Kidney glomerular epithelial cell (primary cell): ENCODE measurements at regions not wholly inside any gene's neighbourhood (a gene's known extent, or its start where the extent isn't known, plus 50 kb on each side); places are given as distances from the start of the nearest gene placed in this dataset.
A peak's percentile ranks its signal among the peaks of the same experiment; 100 is the strongest.

Source experiments
- DNase-seq: peaks from one replicate; lab custom pipeline; 2025; lab: John Stamatoyannopoulos, UW

DNA sequence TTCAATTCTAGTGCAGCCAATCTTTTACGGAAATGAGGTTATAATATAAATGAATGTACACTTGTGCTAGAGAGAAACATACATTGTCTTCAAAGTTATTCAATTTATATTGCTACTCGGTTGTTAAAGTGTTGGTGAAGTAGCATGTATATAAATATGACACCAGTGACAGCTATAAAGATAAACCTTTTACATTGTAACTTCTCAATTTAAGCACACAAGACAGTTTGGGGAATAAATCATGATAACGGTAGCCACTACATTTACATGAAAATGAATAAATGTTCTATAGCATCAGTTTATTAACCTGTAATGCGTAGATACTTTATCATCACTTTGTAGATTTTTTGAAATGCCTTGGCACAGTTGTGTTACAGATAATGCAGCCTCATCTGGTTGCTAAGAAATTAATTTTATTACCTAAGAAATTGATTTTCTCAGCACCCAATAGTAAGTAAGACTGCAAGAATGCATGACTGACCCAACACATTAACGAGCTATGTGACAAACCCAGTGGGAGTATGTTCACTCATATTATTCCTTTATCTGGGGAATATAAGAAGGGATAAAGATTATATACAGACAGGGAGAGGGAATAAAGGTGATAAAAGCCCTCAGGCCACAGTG is 283.9 kb upstream of the NPVF start:
- DNase-seq, result no peak

DNA sequence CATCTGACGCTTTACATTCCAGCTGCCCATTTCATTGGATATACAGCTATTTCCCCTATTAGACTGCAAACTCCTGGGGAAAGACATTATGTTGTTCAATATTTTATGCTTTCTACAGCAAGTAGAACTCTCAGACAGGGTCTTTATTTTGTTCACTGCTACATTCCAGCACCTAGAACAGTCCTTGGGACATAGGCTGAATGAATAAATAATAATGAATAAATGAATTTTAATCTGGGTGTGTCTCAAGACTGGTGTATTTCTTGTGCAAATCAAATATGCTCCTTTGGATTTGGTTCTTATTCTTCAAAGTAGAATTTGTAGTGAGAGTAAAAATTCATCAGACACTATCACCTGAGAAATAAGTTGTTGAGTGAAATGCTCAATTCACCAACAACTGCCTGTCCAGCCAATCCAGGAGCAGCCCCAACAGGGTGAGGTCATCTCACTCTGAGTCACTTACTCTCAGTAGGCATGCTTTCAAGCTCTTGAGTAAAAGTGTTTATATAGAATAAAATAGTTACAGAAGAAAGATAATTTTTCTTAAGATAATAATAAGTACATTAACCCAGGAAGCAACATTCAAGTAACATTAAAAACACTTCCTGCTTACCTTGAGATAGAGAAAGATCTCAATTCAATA is 287.5 kb upstream of the NPVF start:
- DNase-seq, result peak; percentile 34

DNA sequence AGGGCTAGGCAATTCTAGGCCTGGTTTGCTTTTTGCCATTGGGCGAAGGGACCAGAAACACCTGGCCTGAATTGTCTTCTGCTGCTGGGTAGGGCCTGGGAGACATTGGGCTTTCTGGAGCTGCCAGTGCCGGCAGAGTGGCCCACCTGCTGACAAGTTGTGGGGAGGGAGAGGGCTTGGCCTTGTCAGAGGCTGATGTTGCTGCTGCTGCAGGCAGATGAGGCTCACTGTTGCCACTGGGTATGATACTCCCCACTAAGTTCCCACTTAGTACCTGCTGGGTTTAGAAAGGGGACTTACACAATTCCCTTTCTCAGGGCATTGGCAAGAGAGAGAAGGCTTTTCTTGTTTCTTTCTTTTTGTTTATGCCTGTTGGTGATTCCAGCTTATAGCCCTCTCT is 289.6 kb upstream of the NPVF start:
- no peak for DNase-seq

DNA sequence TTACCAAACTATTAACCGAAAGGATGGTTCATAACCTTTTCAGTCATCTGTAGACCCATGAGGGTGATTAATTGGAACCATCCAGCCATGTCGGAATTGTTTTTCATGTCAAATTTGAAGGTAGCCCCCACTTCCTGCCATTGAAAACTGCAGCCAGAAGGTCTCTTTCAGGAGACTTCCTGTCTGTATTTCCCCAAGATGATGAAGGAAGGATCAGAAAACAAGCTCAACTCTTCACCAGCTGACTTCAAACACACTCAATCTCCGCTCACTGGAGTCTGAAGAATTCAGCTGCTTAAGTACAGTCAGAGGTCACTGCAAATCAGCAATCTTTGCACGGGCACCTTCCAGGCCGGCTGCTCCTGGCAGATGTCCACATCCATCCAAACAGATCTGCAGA is 291.7 kb upstream of the NPVF start:
- peak; percentile 60 for DNase-seq

- no peak for DNase-seq
These were observed 292.2 kb upstream of the NPVF start for GRCh38 chr7:25520516-25520915.

DNA sequence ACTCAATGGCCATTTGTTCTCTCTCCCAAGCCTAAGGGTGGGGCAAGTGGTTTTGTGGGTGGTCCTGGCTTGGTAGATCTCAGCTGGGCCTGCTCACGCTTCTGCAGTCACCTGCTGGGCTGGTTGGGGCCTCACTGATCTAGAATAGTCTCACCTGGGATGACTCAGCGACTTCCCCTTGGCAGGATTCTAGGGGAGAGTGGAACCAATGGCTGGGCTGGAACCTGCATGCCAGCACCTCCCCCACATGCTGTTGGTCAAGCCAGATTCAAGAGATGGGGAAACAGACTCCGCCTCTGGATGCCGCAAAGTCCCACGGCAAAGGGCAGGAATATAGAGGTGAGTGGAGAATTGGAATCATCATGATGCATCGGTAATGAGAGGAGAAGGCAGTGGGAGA is 292.9 kb upstream of the NPVF start:
- DNase-seq, result no peak

DNA sequence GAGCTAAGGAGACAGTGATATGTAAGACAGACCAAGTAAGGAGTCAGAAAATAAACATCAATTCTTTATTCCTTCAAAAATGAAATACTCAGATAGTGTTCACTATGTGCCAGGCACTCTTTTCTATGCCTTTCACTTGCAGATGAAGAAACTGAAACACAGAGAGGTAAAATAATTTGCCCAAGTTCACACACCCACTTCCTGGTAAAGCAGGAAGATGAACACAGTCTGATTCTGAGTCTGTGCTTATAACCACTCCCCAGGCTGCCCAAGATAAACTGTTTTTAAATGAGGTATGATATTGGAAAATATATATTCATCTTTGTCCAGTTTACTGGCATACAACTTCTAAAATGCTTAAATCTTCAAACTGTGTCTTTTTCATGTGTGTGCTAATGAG is 294.4 kb upstream of the NPVF start:
- DNase-seq, result no peak

DNA sequence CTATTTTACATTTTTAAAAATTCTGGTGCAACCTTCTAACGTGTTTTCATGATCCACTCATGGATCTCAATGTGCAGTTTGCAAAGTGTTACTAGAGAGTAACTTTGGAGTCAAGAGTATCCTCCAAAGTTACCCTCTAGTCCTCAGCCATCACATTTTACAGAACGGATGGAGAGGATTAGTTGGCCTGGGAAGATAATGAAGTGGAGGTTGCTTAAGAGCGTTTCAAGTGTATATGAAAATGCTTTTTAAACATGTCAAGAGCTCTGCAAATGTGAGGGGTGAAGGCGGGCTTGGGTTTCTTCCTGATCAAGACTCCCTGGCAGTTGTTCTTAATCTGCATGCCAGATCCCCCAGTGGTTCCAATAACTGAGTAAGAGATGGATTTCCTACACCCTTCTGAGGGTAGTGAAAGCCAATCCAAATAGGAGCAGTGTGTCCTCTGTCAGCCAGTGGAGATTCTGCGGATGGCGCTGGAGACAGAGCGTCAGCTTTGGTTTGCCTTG is 299.4 kb upstream of the NPVF start:
- no peak for DNase-seq

GRCh38 chr7:25529320-25529719 is 301.0 kb upstream of the NPVF start:
- DNase-seq, result no peak

DNA sequence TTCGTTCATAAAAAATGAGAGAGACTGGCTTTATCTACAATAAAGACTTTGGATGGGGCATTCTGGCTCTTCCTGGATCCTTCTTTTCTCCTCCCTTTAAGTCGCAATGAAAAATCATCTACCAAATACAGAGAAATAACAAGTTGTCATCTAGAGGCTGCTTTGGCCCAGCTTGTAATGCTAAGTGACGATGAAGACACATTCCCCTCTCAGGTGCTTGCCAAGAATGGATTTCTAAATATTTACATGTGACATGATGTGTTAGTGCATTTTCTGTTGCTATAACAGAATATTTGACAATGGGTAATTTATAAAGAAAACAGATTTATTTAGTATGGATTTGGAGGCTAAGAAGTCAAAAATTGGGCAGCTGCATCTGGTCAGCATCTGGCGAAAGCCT is 308.6 kb upstream of the NPVF start:
- DNase-seq, result no peak

GRCh38 chr7:25537662-25538375 is 309.5 kb upstream of the NPVF start:
- no peak for DNase-seq

DNA sequence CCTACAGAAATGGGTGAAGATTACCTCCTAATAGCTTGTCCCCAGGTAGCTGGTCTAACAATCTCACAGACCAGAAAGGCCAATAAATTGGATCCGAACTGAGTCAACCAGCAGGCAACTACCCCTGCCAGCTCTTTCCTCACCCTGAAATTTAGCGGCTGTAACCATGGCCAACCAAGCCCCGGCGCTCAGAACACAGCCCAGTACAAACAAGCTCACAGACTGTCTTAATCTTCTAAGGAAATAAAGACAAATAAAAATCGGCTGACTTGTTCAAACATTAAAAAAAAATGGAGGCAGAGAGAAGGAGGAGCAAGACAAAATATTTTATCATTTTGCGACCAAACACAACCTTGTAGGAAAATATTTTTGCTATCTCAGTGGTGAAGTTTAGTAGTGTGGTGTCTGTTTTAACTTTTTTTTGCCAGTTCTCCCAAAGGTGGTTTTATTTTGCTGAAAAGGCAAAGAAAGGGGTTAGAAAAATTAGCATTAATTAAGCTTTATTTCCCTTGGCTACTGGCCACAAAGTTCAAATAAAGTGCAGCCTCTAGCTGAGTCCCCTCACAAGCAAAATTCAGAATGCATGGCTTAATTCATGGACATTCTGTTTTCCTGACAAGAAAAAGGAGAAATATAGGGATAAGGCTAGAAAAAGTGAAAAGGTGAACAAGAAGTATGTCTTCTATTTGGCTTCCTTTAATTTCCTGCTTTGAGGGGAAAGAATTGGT is 313.0 kb upstream of the NPVF start:
- no peak for DNase-seq

DNA sequence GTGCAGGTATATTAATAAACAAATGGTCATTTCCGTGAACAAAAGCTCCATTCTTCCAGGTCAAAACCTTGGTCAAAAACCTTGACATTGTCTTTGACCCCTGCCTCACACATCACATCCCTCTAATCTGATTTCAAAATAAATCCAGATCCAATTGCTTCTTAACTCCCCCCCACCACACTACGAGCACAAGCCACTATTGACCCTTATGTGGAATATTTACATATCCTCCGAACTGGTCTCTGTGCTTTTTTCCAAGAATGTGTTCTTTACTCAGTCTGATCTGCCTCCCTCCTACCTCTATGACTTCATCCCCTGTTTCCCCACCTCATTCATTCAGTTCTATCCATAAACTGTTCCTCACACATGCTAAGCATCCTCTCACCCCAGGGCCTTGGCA is 313.6 kb upstream of the NPVF start:
- no peak for DNase-seq

DNA sequence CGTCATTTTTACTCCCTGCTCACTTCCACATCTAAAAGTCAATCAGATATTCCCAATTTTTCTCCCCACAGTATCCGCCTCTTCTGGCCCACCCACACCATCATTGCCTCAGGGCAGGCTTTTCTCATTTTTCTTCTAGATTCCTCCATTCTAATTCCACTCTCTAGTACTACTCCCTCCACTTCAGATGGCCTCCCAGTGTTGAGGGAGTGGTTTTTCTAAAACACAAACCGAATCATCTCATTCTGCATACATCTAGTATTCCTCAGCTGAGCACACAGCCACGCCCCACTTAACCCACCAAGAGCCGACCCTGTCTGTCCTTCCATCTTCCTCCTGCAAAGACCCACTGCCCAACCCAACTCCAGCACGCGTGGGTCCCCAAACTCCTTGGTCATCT is 314.9 kb upstream of the NPVF start:
- no peak for DNase-seq

DNA sequence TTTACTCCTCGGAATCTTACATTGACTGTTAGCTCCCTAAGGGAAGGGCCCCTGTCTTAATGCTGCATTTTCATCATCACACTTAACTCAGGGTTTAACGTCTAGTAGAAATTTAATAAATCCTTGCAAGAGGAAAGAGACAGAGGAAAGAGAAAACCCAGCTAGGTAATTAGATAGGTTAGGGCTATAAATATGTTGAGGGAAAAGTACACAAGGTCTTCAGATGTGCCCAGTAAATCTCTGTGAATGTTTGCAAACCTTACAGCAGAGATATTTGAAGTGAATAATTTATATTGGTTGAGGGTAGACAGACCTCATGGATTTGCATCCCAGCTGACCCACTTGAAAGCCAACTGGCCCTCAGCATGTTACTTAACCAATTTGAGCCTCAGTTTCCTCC is 315.5 kb upstream of the NPVF start:
- no peak for DNase-seq

DNA sequence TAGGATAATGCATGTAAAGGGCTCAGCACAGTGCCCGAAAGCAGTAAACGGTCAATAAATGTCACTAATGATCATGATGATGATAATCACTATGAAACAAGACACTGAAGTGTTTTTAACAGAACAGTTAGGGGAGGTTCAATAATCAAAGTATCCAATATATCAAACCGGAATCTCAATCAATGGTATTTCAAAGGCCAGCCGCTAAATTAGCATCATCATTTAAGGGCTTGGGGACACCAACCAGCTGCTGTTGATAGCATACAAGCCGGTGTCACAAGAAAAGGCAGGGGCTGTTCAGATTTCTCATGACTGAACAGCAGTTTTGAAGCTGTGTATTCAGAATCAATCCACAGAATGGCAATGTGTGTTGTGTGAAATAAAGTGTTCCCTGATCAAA is 316.0 kb upstream of the NPVF start:
- no peak for DNase-seq

DNA sequence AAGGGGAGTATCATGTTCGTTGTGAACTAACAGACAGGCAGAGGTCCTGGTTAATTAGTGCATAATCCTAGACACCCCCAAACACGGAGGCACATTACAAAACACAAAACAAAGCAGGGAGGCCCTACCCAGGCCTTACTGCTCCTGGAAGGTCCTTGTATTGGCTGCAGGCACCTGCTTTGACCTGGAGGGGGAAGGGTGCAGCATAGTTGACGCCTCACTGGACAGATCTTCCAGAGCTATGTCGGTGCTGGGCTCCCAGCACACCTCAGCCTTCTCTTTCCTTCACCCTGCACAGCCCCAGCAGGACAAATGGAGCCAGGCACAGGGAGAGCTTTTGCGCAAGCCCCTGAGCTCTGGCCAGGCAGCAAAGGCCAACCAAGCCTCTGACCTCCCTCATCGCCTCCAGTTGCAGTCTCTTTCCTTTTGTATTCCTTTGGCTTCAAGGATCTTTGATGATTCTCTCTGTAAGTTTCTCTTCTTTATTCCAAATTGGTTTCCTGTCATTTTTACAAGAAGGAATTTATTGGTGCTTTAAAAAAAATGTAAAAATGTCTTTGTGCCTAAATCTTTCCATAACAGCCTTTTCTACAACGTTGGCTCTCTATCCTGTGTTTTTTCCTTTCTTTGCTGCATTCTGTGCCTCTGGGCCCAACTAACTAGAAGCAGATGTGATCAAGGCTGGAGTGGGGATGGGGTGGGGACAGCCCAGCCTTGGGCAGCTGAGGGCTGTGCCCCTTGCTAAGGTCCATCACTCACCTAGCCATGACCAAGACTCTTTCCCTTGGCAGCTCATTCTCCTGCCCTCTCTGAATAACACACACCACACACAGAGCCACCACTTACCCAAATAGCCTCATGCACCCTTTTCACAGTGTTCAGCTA is 317.1 kb upstream of the NPVF start:
- DNase-seq, result no peak

DNA sequence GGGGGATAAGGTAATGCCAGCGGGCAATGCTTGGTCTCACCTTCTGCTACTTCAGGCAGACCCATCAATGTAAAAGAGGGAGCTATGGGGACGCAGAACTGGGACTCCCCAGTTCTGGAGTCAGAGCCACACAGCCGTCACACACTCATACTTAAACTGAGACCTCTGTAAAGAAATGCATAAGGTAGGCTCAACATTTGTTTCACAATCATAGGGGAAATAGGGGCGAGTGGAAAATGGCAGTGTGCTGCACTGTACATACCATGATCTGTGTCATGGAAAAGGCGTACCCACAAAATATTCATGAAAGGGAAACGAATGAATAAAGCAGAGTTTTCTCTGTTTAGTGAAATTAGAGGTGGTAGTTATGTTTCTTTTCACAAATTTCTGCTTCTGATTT is 318.0 kb upstream of the NPVF start:
- DNase-seq, result no peak

DNA sequence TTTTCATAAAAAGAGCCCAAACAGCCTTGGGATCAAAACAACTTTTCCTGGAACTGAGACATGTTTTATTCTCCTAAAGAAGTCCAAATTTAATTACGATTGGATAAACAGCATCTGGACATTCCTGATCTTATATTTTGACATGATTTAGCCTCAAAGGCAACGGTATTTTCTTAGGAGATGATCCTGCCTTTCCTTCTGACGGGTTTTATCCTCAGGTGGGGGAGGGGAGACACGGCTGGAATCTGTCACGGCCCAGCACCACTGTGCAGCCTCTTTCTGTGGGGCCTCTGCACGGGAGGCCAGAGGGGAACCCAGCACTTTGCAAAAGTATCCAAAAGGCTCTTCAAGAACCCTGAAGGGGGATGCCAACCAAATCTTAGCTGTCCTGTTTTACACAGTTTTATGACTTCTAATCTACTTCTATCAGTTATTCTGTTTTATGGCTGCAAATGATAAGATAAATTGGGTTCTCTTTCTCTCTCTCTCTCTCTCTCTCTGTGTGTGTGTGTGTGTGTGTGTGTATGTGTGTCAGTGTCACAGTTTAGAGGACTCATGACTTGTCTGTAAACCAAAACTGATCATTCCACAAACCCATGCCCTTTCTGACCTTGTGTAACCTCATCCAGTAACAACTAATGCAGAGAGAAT is 321.1 kb upstream of the NPVF start:
- no peak for DNase-seq

DNA sequence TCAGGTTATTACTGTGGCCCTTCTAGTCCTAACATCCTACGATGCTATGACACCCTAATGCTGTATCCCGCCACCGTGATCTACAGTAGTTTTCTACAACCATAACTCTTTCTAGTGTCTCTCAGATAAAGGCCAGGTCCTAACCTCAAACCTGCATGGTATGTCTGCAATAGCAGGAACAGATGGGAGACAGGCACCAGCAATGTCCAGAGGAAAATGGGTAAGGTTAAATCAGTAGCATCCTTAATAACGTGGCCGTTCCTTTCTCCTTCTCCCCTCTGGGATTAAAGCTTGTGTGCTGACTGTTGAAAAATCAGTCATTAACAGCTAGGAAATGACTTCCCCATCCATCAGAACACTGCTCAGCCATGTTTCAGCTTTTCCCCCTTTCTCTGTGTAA is 321.9 kb upstream of the NPVF start:
- no peak for DNase-seq

GRCh38 chr7:25552998-25553397 is 324.7 kb upstream of the NPVF start:
- no peak for DNase-seq
